ENCODE measurements at regions not wholly inside any gene's neighbourhood (a gene's known extent, or its start where the extent isn't known, plus 50 kb on each side); places are given as distances from the start of the nearest gene placed in this dataset.

DNA sequence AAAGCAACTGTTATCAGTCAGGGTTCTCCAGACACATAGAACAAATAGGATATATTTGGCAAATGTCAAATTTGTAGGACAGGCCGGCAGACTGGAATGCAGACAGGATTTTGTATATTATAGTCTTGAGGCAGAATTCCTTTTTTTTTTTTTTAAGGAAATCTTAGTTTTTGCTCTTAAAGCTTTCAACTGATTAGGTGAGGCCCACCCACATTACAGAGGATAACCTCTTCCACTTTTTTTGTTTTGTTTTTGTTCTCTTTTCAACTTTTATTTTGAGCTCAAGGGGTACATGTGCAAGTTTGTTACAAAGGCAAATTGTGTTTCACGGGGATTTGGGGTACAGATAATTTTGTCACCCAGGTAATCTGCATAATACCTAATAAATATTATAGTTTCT, 350.2 kb upstream of the CHAC2 start:
- TF ChIP-seq POLR2AphosphoS5 (IDR thresholded peaks at IDR 0.05; ENCODE audit: low read depth, low read length) (no peak), SIN3A (IDR thresholded peaks at IDR 0.05; ENCODE audit: borderline replicate concordance, insufficient read depth, low read length) (no peak), TAF1 (IDR thresholded peaks at IDR 0.05; ENCODE audit: borderline replicate concordance, insufficient read depth, low read length) (no peak), FOXP2 (optimal IDR thresholded peaks at IDR 0.05; ENCODE audit: borderline replicate concordance, extremely low read depth, extremely low read length, insufficient read depth) (no peak)
- TF ChIP-seq, protein P1, sequence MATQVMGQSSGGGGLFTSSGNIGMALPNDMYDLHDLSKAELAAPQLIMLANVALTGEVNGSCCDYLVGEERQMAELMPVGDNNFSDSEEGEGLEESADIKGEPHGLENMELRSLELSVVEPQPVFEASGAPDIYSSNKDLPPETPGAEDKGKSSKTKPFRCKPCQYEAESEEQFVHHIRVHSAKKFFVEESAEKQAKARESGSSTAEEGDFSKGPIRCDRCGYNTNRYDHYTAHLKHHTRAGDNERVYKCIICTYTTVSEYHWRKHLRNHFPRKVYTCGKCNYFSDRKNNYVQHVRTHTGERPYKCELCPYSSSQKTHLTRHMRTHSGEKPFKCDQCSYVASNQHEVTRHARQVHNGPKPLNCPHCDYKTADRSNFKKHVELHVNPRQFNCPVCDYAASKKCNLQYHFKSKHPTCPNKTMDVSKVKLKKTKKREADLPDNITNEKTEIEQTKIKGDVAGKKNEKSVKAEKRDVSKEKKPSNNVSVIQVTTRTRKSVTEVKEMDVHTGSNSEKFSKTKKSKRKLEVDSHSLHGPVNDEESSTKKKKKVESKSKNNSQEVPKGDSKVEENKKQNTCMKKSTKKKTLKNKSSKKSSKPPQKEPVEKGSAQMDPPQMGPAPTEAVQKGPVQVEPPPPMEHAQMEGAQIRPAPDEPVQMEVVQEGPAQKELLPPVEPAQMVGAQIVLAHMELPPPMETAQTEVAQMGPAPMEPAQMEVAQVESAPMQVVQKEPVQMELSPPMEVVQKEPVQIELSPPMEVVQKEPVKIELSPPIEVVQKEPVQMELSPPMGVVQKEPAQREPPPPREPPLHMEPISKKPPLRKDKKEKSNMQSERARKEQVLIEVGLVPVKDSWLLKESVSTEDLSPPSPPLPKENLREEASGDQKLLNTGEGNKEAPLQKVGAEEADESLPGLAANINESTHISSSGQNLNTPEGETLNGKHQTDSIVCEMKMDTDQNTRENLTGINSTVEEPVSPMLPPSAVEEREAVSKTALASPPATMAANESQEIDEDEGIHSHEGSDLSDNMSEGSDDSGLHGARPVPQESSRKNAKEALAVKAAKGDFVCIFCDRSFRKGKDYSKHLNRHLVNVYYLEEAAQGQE (IDR thresholded peaks at IDR 0.05; ENCODE audit: insufficient read depth in 1 of 2, low read depth in 2 of 2, low read length in 2 of 2) = no peak

DNA sequence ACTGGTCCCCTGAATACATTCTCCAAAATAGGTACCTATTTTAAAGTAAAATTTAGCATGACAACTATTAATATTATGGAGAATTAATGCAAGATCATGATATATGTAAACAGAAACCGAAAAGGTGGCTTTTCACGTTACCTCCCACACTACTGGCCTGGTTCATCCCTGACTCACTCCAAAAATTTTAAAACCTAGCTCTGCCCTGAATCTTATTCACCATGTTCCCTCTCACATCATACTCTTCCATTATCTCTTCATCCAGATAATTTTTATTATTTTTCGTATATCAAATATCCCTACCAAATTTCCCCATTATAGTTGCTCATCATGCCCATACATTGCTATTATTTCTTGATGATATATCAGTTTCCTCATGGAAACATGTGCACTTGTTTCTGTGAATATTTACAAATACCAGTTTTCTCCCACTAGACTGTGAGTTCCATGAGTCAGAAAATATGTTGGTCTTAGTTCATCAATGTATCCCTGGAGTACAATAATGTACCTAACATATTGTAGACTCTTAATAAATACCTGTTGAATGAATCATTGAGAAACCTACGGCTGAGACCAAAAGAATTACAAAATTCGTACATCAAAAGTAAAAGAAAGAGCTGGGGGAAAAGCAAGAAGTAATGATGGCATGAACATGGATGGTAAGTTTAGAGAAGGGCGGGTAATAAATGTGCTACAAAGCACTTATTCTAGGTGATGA, 360.1 kb upstream of the CHAC2 start:
- TF ChIP-seq FOXP2 (optimal IDR thresholded peaks at IDR 0.05; ENCODE audit: borderline replicate concordance, extremely low read depth, extremely low read length, insufficient read depth) = no peak
- TF ChIP-seq SIN3A (IDR thresholded peaks at IDR 0.05; ENCODE audit: borderline replicate concordance, insufficient read depth, low read length) = no peak
- no peak for TF ChIP-seq POLR2AphosphoS5 (IDR thresholded peaks at IDR 0.05; ENCODE audit: low read depth, low read length)
- TF ChIP-seq, protein P1 (IDR thresholded peaks at IDR 0.05; ENCODE audit: insufficient read depth in 1 of 2, low read depth in 2 of 2, low read length in 2 of 2) = no peak
- TF ChIP-seq TAF1 (IDR thresholded peaks at IDR 0.05; ENCODE audit: borderline replicate concordance, insufficient read depth, low read length) = no peak

DNA sequence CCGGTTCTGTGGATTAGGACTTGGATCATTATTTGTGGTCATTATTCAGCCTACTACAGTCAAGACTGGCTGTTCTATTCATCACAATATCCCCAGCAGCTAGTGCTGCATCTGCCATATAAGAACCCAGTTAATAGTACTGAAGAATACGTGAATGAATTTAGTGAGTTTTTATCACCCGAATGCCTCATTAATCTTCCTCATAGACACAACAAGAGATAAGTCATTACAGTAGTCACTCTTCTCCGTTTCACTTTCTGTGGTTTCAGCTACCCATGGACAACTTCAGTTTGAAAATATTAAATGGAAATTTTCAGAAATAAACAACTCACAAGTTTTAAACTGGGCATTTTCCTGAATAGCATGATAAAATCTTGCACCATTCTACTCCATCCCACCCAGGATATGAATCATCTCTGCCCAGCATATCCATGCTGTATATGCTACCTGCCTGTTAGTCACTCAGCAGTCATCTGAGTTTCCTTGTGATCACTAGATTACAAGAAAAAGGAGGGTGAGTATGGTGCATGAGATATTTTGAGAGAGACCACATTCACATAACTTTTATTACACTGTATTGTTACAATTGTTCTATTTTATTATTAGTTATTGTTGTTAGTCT, 363.7 kb upstream of the CHAC2 start:
- no peak for TF ChIP-seq FOXP2 (optimal IDR thresholded peaks at IDR 0.05; ENCODE audit: borderline replicate concordance, extremely low read depth, extremely low read length, insufficient read depth)
- no peak for TF ChIP-seq POLR2AphosphoS5 (IDR thresholded peaks at IDR 0.05; ENCODE audit: low read depth, low read length)
- TF ChIP-seq TAF1 (IDR thresholded peaks at IDR 0.05; ENCODE audit: borderline replicate concordance, insufficient read depth, low read length) = no peak
- TF ChIP-seq, protein P1 (IDR thresholded peaks at IDR 0.05; ENCODE audit: insufficient read depth in 1 of 2, low read depth in 2 of 2, low read length in 2 of 2) = no peak
- TF ChIP-seq SIN3A (IDR thresholded peaks at IDR 0.05; ENCODE audit: borderline replicate concordance, insufficient read depth, low read length) = no peak

DNA sequence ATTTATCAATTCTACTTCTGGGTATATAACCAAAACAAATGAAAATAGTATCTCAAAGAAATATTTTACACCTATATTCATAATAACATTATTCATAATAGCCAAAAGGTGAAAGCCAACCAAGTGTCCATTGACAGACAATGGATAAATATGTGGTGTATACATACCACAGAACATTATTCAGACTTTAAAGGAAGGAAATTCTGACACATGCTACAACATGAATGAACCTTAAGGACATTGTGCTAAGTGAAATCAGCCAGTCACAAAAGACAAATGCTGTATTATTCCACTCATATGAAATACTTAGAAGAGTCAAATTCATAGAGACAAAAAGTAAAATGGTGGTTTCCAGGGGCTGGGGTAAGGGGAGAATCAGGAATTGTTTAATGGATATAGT, 370.5 kb upstream of the CHAC2 start:
- TF ChIP-seq POLR2AphosphoS5 (IDR thresholded peaks at IDR 0.05; ENCODE audit: low read depth, low read length) (no peak), FOXP2 (optimal IDR thresholded peaks at IDR 0.05; ENCODE audit: borderline replicate concordance, extremely low read depth, extremely low read length, insufficient read depth) (no peak), TAF1 (IDR thresholded peaks at IDR 0.05; ENCODE audit: borderline replicate concordance, insufficient read depth, low read length) (no peak), SIN3A (IDR thresholded peaks at IDR 0.05; ENCODE audit: borderline replicate concordance, insufficient read depth, low read length) (no peak)
- TF ChIP-seq, protein P1 (IDR thresholded peaks at IDR 0.05; ENCODE audit: insufficient read depth in 1 of 2, low read depth in 2 of 2, low read length in 2 of 2) = no peak

Measured in PFSK-1 (cell line).